ENCODE measurements at regions not wholly inside any gene's neighbourhood (a gene's known extent, or its start where the extent isn't known, plus 50 kb on each side); places are given as distances from the start of the nearest gene placed in this dataset.

DNA sequence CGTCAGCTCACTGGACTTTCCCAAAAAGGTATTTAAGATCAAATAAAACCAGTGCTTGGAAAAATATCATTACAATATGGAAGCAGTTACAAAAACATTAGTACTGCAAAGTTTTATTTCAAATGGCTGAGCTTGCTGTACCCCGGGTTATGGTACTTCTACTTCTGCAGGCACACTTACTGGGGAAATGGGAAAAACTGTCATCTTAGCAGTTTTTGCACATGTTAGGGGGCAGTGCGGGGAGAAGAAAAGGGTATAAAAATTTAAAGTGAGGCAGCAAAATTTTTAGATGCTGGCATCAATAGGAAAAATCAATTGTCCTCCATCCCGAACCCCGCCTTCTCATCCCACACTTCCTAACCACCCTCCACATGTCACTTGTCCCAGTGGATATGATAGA is 133.4 kb downstream of the ATG4C start:
- no peak for TF ChIP-seq CTCF (IDR thresholded peaks at IDR 0.05 in 4 of 5, conservative IDR thresholded peaks at IDR 0.05 in 1 of 5)
- TF ChIP-seq POLR2A (IDR thresholded peaks at IDR 0.05), result no peak
- no peaks in the 10 kb centered on the region for H3K9me3 ChIP-seq
- intact Hi-C loops (cut with DNase I; ENCODE audit: low total_unique reads), result no loop called here
- no peak for DNase-seq
- no peaks in the 10 kb centered on the region for H3K36me3 ChIP-seq
- ATAC-seq, result no peak
- no peaks in the 10 kb centered on the region for H3K4me1 ChIP-seq
- no peak overlapping the region for H3K27ac ChIP-seq
- H3K4me3 ChIP-seq, result no peak overlapping the region
- no peaks in the 10 kb centered on the region for H3K27me3 ChIP-seq
- in situ Hi-C loops (cut with MboI; ENCODE audit: low sequenced_read_pairs in 4 of 4), result no loop called here

DNA sequence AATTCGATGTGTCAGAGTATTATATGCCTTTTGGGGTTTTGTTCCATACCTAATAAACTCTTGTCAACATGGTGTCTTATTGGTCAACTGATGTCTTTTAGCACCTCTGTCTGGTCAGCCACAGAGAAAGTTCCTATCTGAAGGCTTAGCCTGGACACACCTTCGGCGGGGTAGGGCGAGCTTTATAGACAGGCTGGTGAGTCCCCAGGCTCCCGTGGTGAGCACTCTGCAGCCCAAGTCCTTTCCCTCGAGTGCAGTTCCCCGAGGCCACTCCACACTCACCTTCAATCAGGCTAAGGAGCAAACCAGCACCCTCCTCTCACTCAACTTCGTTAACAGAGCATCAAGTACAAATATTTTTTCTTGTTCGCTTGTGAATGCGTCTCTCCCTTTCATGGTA is 133.9 kb downstream of the ATG4C start:
- intact Hi-C loops (cut with DNase I; ENCODE audit: low total_unique reads) (no loop called here), in situ Hi-C loops (cut with MboI; ENCODE audit: low sequenced_read_pairs in 4 of 4) (no loop called here)
- ATAC-seq, result no peak
- H3K4me1 ChIP-seq, result no peaks in the 10 kb centered on the region
- H3K27ac ChIP-seq, result no peak overlapping the region
- H3K4me3 ChIP-seq, result no peak overlapping the region
- H3K27me3 ChIP-seq, result no peaks in the 10 kb centered on the region
- TF ChIP-seq CTCF (IDR thresholded peaks at IDR 0.05 in 4 of 5, conservative IDR thresholded peaks at IDR 0.05 in 1 of 5) (no peak), POLR2A (IDR thresholded peaks at IDR 0.05) (no peak)
- H3K36me3 ChIP-seq, result no peaks in the 10 kb centered on the region
- DNase-seq, result no peak
- H3K9me3 ChIP-seq, result no peaks in the 10 kb centered on the region

DNA sequence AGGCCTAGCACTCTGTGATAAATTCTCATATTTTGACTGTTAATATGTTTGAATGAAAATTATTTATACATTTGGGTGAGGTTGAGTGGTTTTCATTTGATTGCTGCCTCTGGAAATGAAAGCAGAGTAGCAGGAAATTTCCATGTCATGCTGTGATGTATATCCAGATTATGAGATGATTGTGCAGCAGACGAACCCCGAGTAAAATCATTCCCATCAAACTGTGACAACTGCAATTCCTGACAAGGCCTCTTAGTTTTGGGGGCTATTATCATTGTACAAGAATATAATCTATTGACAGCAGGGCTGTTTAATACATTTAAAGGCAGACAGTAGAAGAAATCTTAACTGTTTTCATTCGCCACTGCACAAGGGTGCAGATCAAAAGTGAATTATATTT is 134.8 kb downstream of the ATG4C start:
- in situ Hi-C loops (cut with MboI; ENCODE audit: low sequenced_read_pairs in 4 of 4) (no loop called here), intact Hi-C loops (cut with DNase I; ENCODE audit: low total_unique reads) (no loop called here)
- no peak for ATAC-seq
- TF ChIP-seq CTCF (IDR thresholded peaks at IDR 0.05 in 4 of 5, conservative IDR thresholded peaks at IDR 0.05 in 1 of 5) (no peak), POLR2A (IDR thresholded peaks at IDR 0.05) (no peak)
- Histone ChIP-seq H3K9me3 (no peaks in the 10 kb centered on the region), H3K4me1 (no peaks in the 10 kb centered on the region), H3K4me3 (no peak overlapping the region), H3K27ac (no peak overlapping the region), H3K27me3 (no peaks in the 10 kb centered on the region), H3K36me3 (no peaks in the 10 kb centered on the region)
- no peak for DNase-seq

GRCh38 chr1:62922006-62922405 is 138.1 kb downstream of the ATG4C start:
- DNase-seq, result no peak
- intact Hi-C loops (cut with DNase I; ENCODE audit: low total_unique reads), result no loop called here

More at GRCh38 chr1:62922006-62922405, 138.1 kb downstream of the ATG4C start:
- no peaks in the 10 kb centered on the region for H3K27me3 ChIP-seq
- no peak for TF ChIP-seq CTCF (IDR thresholded peaks at IDR 0.05 in 4 of 5, conservative IDR thresholded peaks at IDR 0.05 in 1 of 5)
- TF ChIP-seq POLR2A (IDR thresholded peaks at IDR 0.05), result no peak
- no peak for ATAC-seq
- no peak overlapping the region for H3K4me3 ChIP-seq
- no peaks in the 10 kb centered on the region for H3K36me3 ChIP-seq
- H3K4me1 ChIP-seq, result no peaks in the 10 kb centered on the region
- no peaks in the 10 kb centered on the region for H3K9me3 ChIP-seq
- H3K27ac ChIP-seq, result no peak overlapping the region
- in situ Hi-C loops (cut with MboI; ENCODE audit: low sequenced_read_pairs in 4 of 4), result no loop called here

Data from gastrocnemius medialis (tissue), 4 donors.